ENCODE measurements at regions not wholly inside any gene's neighbourhood (a gene's known extent, or its start where the extent isn't known, plus 50 kb on each side); places are given as distances from the start of the nearest gene placed in this dataset.

DNA sequence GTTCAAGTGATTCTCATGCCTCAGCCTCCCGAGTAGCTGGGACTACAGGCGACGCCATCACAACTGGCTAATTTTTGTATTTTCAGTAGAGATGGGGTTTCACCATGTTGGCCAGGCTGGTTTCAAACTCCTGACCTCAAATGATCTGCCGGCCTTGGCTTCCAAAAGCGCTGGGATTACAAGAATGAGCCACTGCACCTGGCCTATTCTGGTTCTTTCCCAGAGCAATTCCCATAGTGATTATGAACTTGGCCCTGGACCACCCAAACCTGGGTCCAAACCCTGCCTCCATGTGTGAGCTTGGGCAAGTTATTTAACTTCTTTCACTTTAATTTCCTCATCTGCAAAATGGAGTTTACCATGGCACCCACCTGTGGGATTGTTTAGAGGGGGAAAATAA is 61.5 kb upstream of the HEPHL1 start:
- no peak overlapping the region for H3K9ac ChIP-seq
- no peaks in the 10 kb centered on the region for H3K79me2 ChIP-seq (ENCODE audit: insufficient read depth, low read depth)
- no peaks in the 10 kb centered on the region for H3K4me1 ChIP-seq (ENCODE audit: low read depth, poor library complexity, severe bottlenecking)
- no peak overlapping the region for H2AFZ ChIP-seq (ENCODE audit: low read depth)
- TF ChIP-seq, protein P1, sequence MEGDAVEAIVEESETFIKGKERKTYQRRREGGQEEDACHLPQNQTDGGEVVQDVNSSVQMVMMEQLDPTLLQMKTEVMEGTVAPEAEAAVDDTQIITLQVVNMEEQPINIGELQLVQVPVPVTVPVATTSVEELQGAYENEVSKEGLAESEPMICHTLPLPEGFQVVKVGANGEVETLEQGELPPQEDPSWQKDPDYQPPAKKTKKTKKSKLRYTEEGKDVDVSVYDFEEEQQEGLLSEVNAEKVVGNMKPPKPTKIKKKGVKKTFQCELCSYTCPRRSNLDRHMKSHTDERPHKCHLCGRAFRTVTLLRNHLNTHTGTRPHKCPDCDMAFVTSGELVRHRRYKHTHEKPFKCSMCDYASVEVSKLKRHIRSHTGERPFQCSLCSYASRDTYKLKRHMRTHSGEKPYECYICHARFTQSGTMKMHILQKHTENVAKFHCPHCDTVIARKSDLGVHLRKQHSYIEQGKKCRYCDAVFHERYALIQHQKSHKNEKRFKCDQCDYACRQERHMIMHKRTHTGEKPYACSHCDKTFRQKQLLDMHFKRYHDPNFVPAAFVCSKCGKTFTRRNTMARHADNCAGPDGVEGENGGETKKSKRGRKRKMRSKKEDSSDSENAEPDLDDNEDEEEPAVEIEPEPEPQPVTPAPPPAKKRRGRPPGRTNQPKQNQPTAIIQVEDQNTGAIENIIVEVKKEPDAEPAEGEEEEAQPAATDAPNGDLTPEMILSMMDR (conservative IDR thresholded peaks at IDR 0.05; ENCODE audit: low read depth, low read length) = no peak
- H3K36me3 ChIP-seq (ENCODE audit: insufficient read depth) = no peaks in the 10 kb centered on the region
- no peak overlapping the region for H3K4me3 ChIP-seq (IDR thresholded peaks at IDR 0.05; ENCODE audit: insufficient read depth, low read depth, low read length)
- H3K27me3 ChIP-seq (ENCODE audit: insufficient read depth, low read depth) = no peaks in the 10 kb centered on the region
- no peak overlapping the region for H3K4me2 ChIP-seq
- no peaks in the 10 kb centered on the region for H4K20me1 ChIP-seq (ENCODE audit: insufficient read depth)
- H3K27ac ChIP-seq = no peak overlapping the region

DNA sequence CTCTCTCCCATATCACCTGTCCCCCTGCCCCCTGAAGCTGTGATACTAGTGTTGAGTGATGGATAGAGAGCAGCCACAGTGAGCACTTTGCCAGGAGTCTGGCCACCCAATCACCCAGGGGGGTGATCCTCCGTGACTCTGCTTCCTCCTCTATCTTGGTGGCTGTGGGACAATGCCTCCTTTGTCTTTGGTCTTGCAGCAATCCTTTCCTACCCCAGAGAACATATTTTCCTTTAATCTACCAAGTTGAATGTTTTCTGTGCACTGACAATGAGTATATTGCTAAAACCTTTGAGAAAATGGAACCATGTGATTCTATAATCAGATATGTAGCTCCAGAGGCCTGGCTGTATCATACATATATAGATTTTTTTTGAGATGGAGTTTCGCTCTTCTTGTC is 58.1 kb upstream of the HEPHL1 start:
- no peak overlapping the region for H3K4me3 ChIP-seq (IDR thresholded peaks at IDR 0.05; ENCODE audit: insufficient read depth, low read depth, low read length)
- no peak overlapping the region for H3K9ac ChIP-seq
- no peaks in the 10 kb centered on the region for H3K4me1 ChIP-seq (ENCODE audit: low read depth, poor library complexity, severe bottlenecking)
- H3K27me3 ChIP-seq (ENCODE audit: insufficient read depth, low read depth) = no peaks in the 10 kb centered on the region
- H2AFZ ChIP-seq (ENCODE audit: low read depth) = no peak overlapping the region
- H3K4me2 ChIP-seq = no peak overlapping the region
- no peak overlapping the region for H3K27ac ChIP-seq
- H4K20me1 ChIP-seq (ENCODE audit: insufficient read depth) = no peaks in the 10 kb centered on the region
- H3K79me2 ChIP-seq (ENCODE audit: insufficient read depth, low read depth) = no peaks in the 10 kb centered on the region
- no peaks in the 10 kb centered on the region for H3K36me3 ChIP-seq (ENCODE audit: insufficient read depth)
- TF ChIP-seq, protein P1 (conservative IDR thresholded peaks at IDR 0.05; ENCODE audit: low read depth, low read length) = no peak

DNA sequence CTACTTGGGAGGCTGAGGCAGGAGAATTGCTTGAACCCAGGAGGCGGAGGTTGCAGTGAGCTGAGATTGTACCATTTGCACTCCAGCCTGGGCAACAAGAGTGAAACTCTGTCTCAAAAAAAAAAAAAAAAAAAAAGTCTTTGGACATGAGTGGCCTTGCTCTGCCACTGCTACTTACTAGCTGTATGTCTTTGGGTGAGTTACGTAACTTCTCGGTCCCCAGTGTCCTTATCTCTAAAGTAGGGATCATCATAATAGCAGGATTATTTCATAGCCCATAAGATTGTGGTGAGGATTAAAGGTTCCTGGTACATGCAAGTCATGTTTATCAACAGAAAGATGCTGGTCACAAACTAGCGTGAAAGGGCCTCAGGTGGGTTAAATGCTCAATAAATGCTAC is 53.9 kb upstream of the HEPHL1 start:
- H3K4me2 ChIP-seq = no peak overlapping the region
- no peak overlapping the region for H2AFZ ChIP-seq (ENCODE audit: low read depth)
- H3K36me3 ChIP-seq (ENCODE audit: insufficient read depth) = no peaks in the 10 kb centered on the region
- no peak overlapping the region for H3K9ac ChIP-seq
- H4K20me1 ChIP-seq (ENCODE audit: insufficient read depth) = no peaks in the 10 kb centered on the region
- H3K27me3 ChIP-seq (ENCODE audit: insufficient read depth, low read depth) = no peaks in the 10 kb centered on the region
- TF ChIP-seq, protein P1 (conservative IDR thresholded peaks at IDR 0.05; ENCODE audit: low read depth, low read length) = no peak
- no peaks in the 10 kb centered on the region for H3K4me1 ChIP-seq (ENCODE audit: low read depth, poor library complexity, severe bottlenecking)
- no peak overlapping the region for H3K4me3 ChIP-seq (IDR thresholded peaks at IDR 0.05; ENCODE audit: insufficient read depth, low read depth, low read length)
- no peaks in the 10 kb centered on the region for H3K79me2 ChIP-seq (ENCODE audit: insufficient read depth, low read depth)
- H3K27ac ChIP-seq = no peak overlapping the region

DNA sequence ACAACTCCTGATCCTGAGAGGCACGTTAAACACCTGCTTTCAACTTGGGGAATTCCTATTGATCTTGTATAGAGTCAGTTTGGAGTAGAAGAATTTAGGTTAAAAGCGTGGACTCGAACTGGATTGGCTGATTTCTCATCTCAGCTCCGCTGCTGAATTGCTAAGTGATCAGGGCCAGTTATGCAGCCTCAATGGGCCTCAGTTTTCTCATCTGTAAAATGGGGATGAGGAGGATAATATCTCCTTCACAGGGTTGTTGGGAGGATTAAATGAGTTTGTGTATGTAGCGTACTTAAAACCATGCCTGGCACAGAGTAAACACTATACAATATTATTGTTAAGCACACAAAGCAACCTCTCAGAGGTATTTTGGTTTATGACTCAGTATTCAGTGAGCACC is 53.2 kb upstream of the HEPHL1 start:
- Histone ChIP-seq H3K4me3 (IDR thresholded peaks at IDR 0.05; ENCODE audit: insufficient read depth, low read depth, low read length) (no peak overlapping the region), H3K79me2 (ENCODE audit: insufficient read depth, low read depth) (no peaks in the 10 kb centered on the region)

More for the DNA sequence above, 53.2 kb upstream of the HEPHL1 start:
- Histone ChIP-seq H3K4me2 (no peak overlapping the region), H3K36me3 (ENCODE audit: insufficient read depth) (no peaks in the 10 kb centered on the region), H3K27me3 (ENCODE audit: insufficient read depth, low read depth) (no peaks in the 10 kb centered on the region), H4K20me1 (ENCODE audit: insufficient read depth) (no peaks in the 10 kb centered on the region), H2AFZ (ENCODE audit: low read depth) (no peak overlapping the region), H3K9ac (no peak overlapping the region), H3K27ac (no peak overlapping the region), H3K4me1 (ENCODE audit: low read depth, poor library complexity, severe bottlenecking) (no peaks in the 10 kb centered on the region)
- TF ChIP-seq, protein P1 (conservative IDR thresholded peaks at IDR 0.05; ENCODE audit: low read depth, low read length) = no peak
